HG03175 (cell line): ENCODE measurements at regions not wholly inside any gene's neighbourhood (a gene's known extent, or its start where the extent isn't known, plus 50 kb on each side); places are given as distances from the start of the nearest gene placed in this dataset.

ENCODE experiments used
- ATAC-seq: cut with Tn5 transposase; IDR thresholded peaks from one replicate; pipeline ENCODE4 v1.9.1; 2021; ENCODE audit warnings: mild to moderate bottlenecking, moderate library complexity; ENCODE audit not compliant: unreplicated experiment

- ATAC-seq, result no peak
Measured at GRCh38 chr3:168272343-168272985, 176.7 kb upstream of the GOLIM4 start.

- no peak for ATAC-seq
Measured at GRCh38 chr3:168271932-168272331, 176.2 kb upstream of the GOLIM4 start.

GRCh38 chr3:168269001-168269400 is 173.3 kb upstream of the GOLIM4 start:
- no peak for ATAC-seq

GRCh38 chr3:168267179-168267578 is 171.5 kb upstream of the GOLIM4 start:
- ATAC-seq, result no peak

- ATAC-seq, result no peak
Measured at GRCh38 chr3:168266335-168266734, 170.6 kb upstream of the GOLIM4 start.

- ATAC-seq, result no peak
Measured at GRCh38 chr3:168262887-168263286, 167.2 kb upstream of the GOLIM4 start.

- peak; percentile 72 for ATAC-seq
Measured at GRCh38 chr3:168260859-168261258, 165.1 kb upstream of the GOLIM4 start.

DNA sequence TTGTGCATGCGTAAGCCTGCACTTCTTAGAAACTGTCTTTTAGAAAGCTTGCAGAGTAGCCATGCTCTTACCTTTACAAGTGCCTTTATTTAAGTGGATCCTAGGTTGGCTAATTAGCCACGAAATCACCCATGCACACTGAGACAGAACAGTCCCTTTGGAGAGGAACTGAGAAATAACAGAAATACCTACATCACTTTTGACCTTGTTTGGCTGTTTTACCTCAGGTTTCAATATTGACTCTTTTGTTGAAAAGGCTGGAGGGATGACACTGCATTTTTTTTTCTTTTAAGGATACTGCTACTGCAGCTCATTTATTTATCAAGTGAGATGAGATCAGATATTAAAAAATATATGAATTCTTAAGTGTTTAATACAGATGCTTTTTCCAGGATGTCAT is 155.6 kb upstream of the GOLIM4 start:
- ATAC-seq, result peak; percentile 37

GRCh38 chr3:168250415-168250861 is 154.7 kb upstream of the GOLIM4 start:
- ATAC-seq, result peak; percentile 27

DNA sequence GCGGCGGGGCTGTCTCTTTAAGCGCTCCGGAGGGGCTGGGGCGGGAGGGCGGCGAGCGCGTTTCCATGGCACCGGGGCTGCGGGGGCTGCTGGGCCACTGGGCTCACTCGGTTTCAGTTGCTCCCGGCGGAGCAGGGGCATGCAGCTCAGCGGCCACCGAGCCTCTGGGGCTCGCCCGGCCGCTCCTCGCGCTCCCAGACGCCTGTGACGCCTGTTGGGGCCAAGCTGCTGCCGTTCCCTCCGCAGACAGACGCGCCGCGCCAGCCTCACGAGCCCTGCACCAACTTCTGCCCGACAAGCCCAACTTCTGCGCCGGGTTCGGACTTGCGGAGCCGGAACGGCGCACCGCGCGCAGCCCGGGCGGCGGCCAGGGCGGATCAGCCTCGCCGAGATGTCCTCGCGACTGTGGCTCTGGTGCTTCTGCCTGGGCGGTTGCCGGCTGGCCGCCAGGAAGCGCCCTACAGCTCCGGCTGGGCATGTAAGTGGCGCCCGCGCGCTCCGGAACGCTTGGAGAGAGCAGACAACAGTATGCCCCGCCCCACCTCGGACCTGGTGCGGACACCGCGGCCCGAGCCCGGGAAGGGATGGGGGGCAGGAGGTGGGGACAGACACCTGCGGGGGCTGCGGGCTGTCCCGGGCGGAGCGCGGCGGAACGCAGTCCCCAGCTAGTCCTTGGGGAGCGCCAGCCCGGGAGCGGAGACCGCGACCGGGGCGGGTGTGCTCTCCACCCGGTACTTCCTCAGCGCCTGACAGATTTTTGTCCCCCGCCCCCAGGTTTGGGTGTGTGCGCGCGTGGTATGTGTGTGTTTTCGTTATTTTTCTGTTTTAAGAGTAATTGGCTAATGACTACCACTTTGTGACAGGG is 154.1 kb upstream of the GOLIM4 start:
- ATAC-seq, result peak; percentile 71

- ATAC-seq, result no peak
Measured at GRCh38 chr3:168249205-168249549, 153.5 kb upstream of the GOLIM4 start.

GRCh38 chr3:168248383-168249204 is 152.9 kb upstream of the GOLIM4 start:
- ATAC-seq, result peak; percentile 13

DNA sequence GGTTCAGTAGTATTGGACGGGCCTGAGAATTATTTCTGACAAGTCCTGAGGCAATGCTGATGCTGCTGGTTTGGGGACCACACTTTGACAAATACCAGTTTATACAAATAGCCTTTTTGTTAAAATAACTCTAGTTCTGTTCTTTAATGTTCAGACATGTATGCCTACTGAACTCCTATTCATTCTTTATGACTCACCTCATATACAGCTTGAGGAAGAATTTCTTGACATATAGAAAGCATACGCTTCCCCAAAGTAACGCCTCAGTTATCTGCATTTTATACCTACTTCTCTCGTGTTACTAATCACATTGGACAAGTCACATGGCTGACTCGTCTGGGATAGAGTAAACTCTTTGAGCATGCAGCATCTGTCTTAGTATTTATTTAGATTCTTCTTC is 145.4 kb upstream of the GOLIM4 start:
- no peak for ATAC-seq

GRCh38 chr3:168239287-168239686 is 143.6 kb upstream of the GOLIM4 start:
- no peak for ATAC-seq

GRCh38 chr3:168233001-168233400 is 137.3 kb upstream of the GOLIM4 start:
- no peak for ATAC-seq

GRCh38 chr3:168223085-168223484 is 127.4 kb upstream of the GOLIM4 start:
- no peak for ATAC-seq

GRCh38 chr3:168220556-168220955 is 124.8 kb upstream of the GOLIM4 start:
- ATAC-seq, result no peak

DNA sequence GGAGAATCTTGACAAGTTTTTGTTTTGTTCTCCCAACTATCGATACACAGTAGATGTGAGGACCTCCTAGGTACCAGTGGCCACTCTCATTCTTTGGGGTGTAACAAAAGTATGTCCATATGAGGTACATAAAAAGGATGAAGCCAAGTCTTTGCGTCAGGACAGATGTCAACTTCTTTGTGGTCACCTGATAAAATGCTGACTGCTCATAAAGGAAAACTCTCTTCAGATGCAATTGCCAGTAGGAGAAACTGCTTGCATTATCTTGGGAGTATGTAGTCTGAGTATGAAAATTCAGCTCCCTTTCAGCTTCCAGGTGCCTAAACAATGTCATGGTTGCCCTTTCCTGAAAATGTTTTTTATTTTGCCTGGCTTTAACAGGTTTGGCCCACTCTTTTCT is 123.8 kb upstream of the GOLIM4 start:
- ATAC-seq, result no peak

DNA sequence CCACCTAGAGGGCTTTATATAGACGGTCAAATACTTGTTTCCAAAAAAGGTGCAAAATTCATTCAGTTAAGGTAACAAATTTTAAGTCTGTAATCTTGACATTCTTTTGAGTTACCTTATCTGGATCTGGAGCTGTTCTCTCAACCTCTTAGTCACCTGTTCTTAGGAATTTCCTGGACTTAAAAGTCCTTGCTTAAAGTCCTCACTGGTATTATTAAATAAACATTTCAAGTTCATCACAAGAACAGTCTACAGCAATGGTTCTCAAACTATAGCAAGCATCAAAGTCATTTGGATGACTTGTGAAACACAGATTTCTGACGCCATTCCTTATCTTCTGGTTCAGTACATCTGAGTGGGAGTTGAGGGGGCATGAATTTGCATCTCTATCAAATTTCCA is 122.9 kb upstream of the GOLIM4 start:
- ATAC-seq, result no peak

GRCh38 chr3:168216851-168217250 is 121.1 kb upstream of the GOLIM4 start:
- ATAC-seq, result no peak

GRCh38 chr3:168213920-168214319 is 118.2 kb upstream of the GOLIM4 start:
- peak; percentile 84 for ATAC-seq
